ENCODE measurements at regions not wholly inside any gene's neighbourhood (a gene's known extent, or its start where the extent isn't known, plus 50 kb on each side); places are given as distances from the start of the nearest gene placed in this dataset.

- TF ChIP-seq CTCF (IDR thresholded peaks at IDR 0.05 in 4 of 5, conservative IDR thresholded peaks at IDR 0.05 in 1 of 5) (no peak), POLR2A (IDR thresholded peaks at IDR 0.05) (no peak)
Observed at GRCh38 chr5:124644138-124644537, 102.3 kb downstream of the ZNF608 start.

Measured in gastrocnemius medialis (tissue), 4 donors.